B cell (primary cell): ENCODE measurements at regions not wholly inside any gene's neighbourhood (a gene's known extent, or its start where the extent isn't known, plus 50 kb on each side); places are given as distances from the start of the nearest gene placed in this dataset.

ENCODE experiments used
- EZH2 ChIP-seq: IDR thresholded peaks from 2 replicates; pipeline ENCODE4 v1.6.1; 2012; ENCODE audit warnings: borderline replicate concordance, low read depth, mild to moderate bottlenecking, moderate library complexity, low read length; ENCODE audit not compliant: insufficient read depth, poor library complexity, severe bottlenecking
- TF ChIP-seq, protein P1 (sequence below): fragments of 200-600 bp; IDR thresholded peaks from one replicate; pipeline ENCODE4 v1.8.0; 2022; ENCODE audit warnings: antibody characterized with exemption, mild to moderate bottlenecking

DNA sequence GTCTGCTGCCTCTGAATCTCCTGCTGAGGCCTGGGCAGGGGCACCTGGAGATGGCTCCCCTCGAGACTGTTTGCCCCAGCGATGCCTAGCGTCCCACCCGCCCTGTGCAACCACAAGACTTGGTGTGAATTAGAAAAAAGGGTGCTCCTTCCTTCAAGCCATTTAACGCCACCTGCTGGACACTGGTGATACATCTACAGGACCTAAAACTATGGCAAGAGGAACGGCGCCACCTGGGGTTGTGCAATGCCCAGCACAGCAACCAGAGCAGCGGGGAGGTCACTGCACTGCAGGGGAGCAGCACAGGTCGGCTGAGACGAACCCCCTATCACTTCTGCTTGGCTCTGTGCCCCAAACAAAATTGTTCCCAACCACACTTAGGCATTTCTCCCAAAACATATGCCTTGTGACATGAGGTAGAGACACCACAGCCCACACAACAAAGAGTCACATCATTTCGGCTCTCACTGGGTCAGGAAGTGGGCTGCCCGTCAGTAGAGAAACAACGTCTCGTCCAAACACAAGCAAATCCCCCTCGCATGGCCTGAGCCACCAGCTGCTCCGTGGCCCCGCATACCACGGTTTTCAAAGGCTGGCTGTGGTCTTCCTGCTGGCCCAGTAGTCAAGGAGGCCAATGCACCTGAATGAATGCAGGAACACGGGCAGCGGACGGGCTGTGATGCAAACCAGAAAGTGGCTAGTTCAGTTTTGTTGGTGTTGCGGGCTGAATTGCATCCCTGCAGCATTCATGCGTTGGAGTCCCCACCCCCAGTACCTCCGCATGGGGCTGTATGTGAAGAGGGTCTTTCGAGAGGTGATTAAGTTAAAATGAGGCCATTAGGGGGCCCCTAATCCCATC lies 171.9 kb downstream of the SHANK2 start:
- TF ChIP-seq, protein P1, sequence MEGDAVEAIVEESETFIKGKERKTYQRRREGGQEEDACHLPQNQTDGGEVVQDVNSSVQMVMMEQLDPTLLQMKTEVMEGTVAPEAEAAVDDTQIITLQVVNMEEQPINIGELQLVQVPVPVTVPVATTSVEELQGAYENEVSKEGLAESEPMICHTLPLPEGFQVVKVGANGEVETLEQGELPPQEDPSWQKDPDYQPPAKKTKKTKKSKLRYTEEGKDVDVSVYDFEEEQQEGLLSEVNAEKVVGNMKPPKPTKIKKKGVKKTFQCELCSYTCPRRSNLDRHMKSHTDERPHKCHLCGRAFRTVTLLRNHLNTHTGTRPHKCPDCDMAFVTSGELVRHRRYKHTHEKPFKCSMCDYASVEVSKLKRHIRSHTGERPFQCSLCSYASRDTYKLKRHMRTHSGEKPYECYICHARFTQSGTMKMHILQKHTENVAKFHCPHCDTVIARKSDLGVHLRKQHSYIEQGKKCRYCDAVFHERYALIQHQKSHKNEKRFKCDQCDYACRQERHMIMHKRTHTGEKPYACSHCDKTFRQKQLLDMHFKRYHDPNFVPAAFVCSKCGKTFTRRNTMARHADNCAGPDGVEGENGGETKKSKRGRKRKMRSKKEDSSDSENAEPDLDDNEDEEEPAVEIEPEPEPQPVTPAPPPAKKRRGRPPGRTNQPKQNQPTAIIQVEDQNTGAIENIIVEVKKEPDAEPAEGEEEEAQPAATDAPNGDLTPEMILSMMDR, result peak; percentile 29
- no peak for TF ChIP-seq EZH2
